ENCODE measurements at regions not wholly inside any gene's neighbourhood (a gene's known extent, or its start where the extent isn't known, plus 50 kb on each side); places are given as distances from the start of the nearest gene placed in this dataset.

GRCh38 chr20:12641619-12642018, 367.2 kb upstream of the SPTLC3 start:
- in situ Hi-C loops (cut with MboI; ENCODE audit: low pct_unique_long_range_greater_than_20kb in 2 of 9, low sequenced_read_pairs in 9 of 9, unreplicated experiment in 9 of 9) = no loop called here
- WGBS, 10 experiments = 0 to 77% (median 51%) methylated on average over 1 to 4 of the region's 4 CpGs; no CpG with 5 or more reads in 1 of the 10 experiments
- Histone ChIP-seq H3K27ac (no peak overlapping the region), H3K4me1 (replicated peaks in 1 of 2) (peaks cover 0 to 24% of the 10 kb centered on the region in 2 donors), H3K4me3 (no peak overlapping the region)
- peak in 5 of 8 experiments; percentile 67 to 86 (median 75) for ATAC-seq (replicated peaks in 6 of 8)

GRCh38 chr20:12644461-12644860, 364.3 kb upstream of the SPTLC3 start:
- ATAC-seq (replicated peaks in 6 of 8) = peak in 3 of 8 experiments; percentile 32 to 76 (median 51)
- in situ Hi-C loops (cut with MboI; ENCODE audit: low pct_unique_long_range_greater_than_20kb in 2 of 9, low sequenced_read_pairs in 9 of 9, unreplicated experiment in 9 of 9) = no loop called here
- Histone ChIP-seq H3K4me1 (replicated peaks in 1 of 2) (peaks cover 0 to 21% of the 10 kb centered on the region in 2 donors), H3K4me3 (no peak overlapping the region), H3K27ac (no peak overlapping the region)
- WGBS, 10 experiments = 0 to 100% (median 67%) methylated on average over 1 to 2 of the region's 2 CpGs; no CpG with 5 or more reads in 2 of the 10 experiments

- ATAC-seq (replicated peaks in 6 of 8) = no peak
- 0 to 100% (median 83%) methylated on average over 1 to 2 of the region's 2 CpGs; no CpG with 5 or more reads in 1 of the 10 experiments for WGBS, 10 experiments
- no peak overlapping the region for H3K27ac ChIP-seq
- in situ Hi-C loops (cut with MboI; ENCODE audit: low pct_unique_long_range_greater_than_20kb in 2 of 9, low sequenced_read_pairs in 9 of 9, unreplicated experiment in 9 of 9) = no loop called here
- H3K4me1 ChIP-seq (replicated peaks in 1 of 2) = peaks cover 0 to 11% of the 10 kb centered on the region in 2 donors
- H3K4me3 ChIP-seq = no peak overlapping the region
Measured at GRCh38 chr20:12649234-12649633, 359.5 kb upstream of the SPTLC3 start.

- H3K4me1 ChIP-seq (replicated peaks in 1 of 2) = no peaks in the 10 kb centered on the region
- in situ Hi-C loops (cut with MboI; ENCODE audit: low pct_unique_long_range_greater_than_20kb in 2 of 9, low sequenced_read_pairs in 9 of 9, unreplicated experiment in 9 of 9) = no loop called here
- H3K27ac ChIP-seq = no peak overlapping the region
- ATAC-seq (replicated peaks in 6 of 8) = no peak
- H3K4me3 ChIP-seq = no peak overlapping the region
Measured at GRCh38 chr20:12653642-12654041, 355.1 kb upstream of the SPTLC3 start.

GRCh38 chr20:12659942-12660341, 348.8 kb upstream of the SPTLC3 start:
- Histone ChIP-seq H3K4me1 (replicated peaks in 1 of 2) (no peaks in the 10 kb centered on the region), H3K4me3 (no peak overlapping the region), H3K27ac (no peak overlapping the region)
- in situ Hi-C loops (cut with MboI; ENCODE audit: low pct_unique_long_range_greater_than_20kb in 2 of 9, low sequenced_read_pairs in 9 of 9, unreplicated experiment in 9 of 9) = no loop called here
- WGBS, 10 experiments = 0 to 86% (median 0%) methylated on average over 1 of the region's 1 CpG; no CpG with 5 or more reads in 5 of the 10 experiments
- ATAC-seq (replicated peaks in 6 of 8) = peak in 3 of 8 experiments; percentile 33 to 53 (median 42)

- 6 to 55% (median 47%) methylated on average over 1 to 2 of the region's 2 CpGs; no CpG with 5 or more reads in 5 of the 10 experiments for WGBS, 10 experiments
- Histone ChIP-seq H3K4me1 (replicated peaks in 1 of 2) (no peaks in the 10 kb centered on the region), H3K27ac (no peak overlapping the region), H3K4me3 (no peak overlapping the region)
- no peak for ATAC-seq (replicated peaks in 6 of 8)
- in situ Hi-C loops (cut with MboI; ENCODE audit: low pct_unique_long_range_greater_than_20kb in 2 of 9, low sequenced_read_pairs in 9 of 9, unreplicated experiment in 9 of 9) = no loop called here
Measured at GRCh38 chr20:12660918-12661317, 347.9 kb upstream of the SPTLC3 start.

- no peak overlapping the region for H3K27ac ChIP-seq
- H3K4me3 ChIP-seq = no peak overlapping the region
- in situ Hi-C loops (cut with MboI; ENCODE audit: low pct_unique_long_range_greater_than_20kb in 2 of 9, low sequenced_read_pairs in 9 of 9, unreplicated experiment in 9 of 9) = no loop called here
- no peaks in the 10 kb centered on the region for H3K4me1 ChIP-seq (replicated peaks in 1 of 2)
- no peak for ATAC-seq (replicated peaks in 6 of 8)
- 0 to 86% (median 60%) methylated on average over 1 of the region's 1 CpG; no CpG with 5 or more reads in 5 of the 10 experiments for WGBS, 10 experiments
Measured at GRCh38 chr20:12670301-12670700, 338.5 kb upstream of the SPTLC3 start.

GRCh38 chr20:12673352-12673751, 335.4 kb upstream of the SPTLC3 start:
- 0 to 94% (median 69%) methylated on average over 2 to 5 of the region's 5 CpGs for WGBS, 10 experiments
- no peaks in the 10 kb centered on the region for H3K4me1 ChIP-seq (replicated peaks in 1 of 2)
- in situ Hi-C loops (cut with MboI; ENCODE audit: low pct_unique_long_range_greater_than_20kb in 2 of 9, low sequenced_read_pairs in 9 of 9, unreplicated experiment in 9 of 9) = no loop called here
- H3K4me3 ChIP-seq = no peak overlapping the region
- H3K27ac ChIP-seq = no peak overlapping the region
- ATAC-seq (replicated peaks in 6 of 8) = no peak

- Histone ChIP-seq H3K4me1 (replicated peaks in 1 of 2) (no peaks in the 10 kb centered on the region), H3K4me3 (no peak overlapping the region), H3K27ac (no peak overlapping the region)
- WGBS, 10 experiments = 0 to 100% (median 57%) methylated on average over 1 of the region's 1 CpG; no CpG with 5 or more reads in 1 of the 10 experiments
- no peak for ATAC-seq (replicated peaks in 6 of 8)
- in situ Hi-C loops (cut with MboI; ENCODE audit: low pct_unique_long_range_greater_than_20kb in 2 of 9, low sequenced_read_pairs in 9 of 9, unreplicated experiment in 9 of 9) = no loop called here
Measured at GRCh38 chr20:12677925-12678324, 330.8 kb upstream of the SPTLC3 start.

- peak in 3 of 8 experiments; percentile 45 to 81 (median 66) for ATAC-seq (replicated peaks in 6 of 8)
- Histone ChIP-seq H3K27ac (no peak overlapping the region), H3K4me3 (no peak overlapping the region), H3K4me1 (replicated peaks in 1 of 2) (no peaks in the 10 kb centered on the region)
- in situ Hi-C loops (cut with MboI; ENCODE audit: low pct_unique_long_range_greater_than_20kb in 2 of 9, low sequenced_read_pairs in 9 of 9, unreplicated experiment in 9 of 9) = no loop called here
- WGBS, 10 experiments = 0 to 100% (median 53%) methylated on average over 1 of the region's 1 CpG; no CpG with 5 or more reads in 2 of the 10 experiments
Measured at GRCh38 chr20:12679447-12679846, 329.3 kb upstream of the SPTLC3 start.

- H3K4me3 ChIP-seq = no peak overlapping the region
- H3K27ac ChIP-seq = no peak overlapping the region
- ATAC-seq (replicated peaks in 6 of 8) = no peak
- in situ Hi-C loops (cut with MboI; ENCODE audit: low pct_unique_long_range_greater_than_20kb in 2 of 9, low sequenced_read_pairs in 9 of 9, unreplicated experiment in 9 of 9) = no loop called here
- no peaks in the 10 kb centered on the region for H3K4me1 ChIP-seq (replicated peaks in 1 of 2)
Measured at GRCh38 chr20:12682613-12683012, 326.2 kb upstream of the SPTLC3 start.

- Histone ChIP-seq H3K27ac (no peak overlapping the region), H3K4me3 (no peak overlapping the region), H3K4me1 (replicated peaks in 1 of 2) (no peaks in the 10 kb centered on the region)
- no peak for ATAC-seq (replicated peaks in 6 of 8)
- in situ Hi-C loops (cut with MboI; ENCODE audit: low pct_unique_long_range_greater_than_20kb in 2 of 9, low sequenced_read_pairs in 9 of 9, unreplicated experiment in 9 of 9) = no loop called here
- WGBS, 10 experiments = 13 to 100% (median 61%) methylated on average over 1 to 4 of the region's 4 CpGs
Measured at GRCh38 chr20:12687476-12687875, 321.3 kb upstream of the SPTLC3 start.

- 0 to 94% (median 73%) methylated on average over 1 to 2 of the region's 3 CpGs; no CpG with 5 or more reads in 4 of the 10 experiments for WGBS, 10 experiments
- Histone ChIP-seq H3K27ac (no peak overlapping the region), H3K4me1 (replicated peaks in 1 of 2) (peaks cover 0 to 4% of the 10 kb centered on the region in 2 donors), H3K4me3 (no peak overlapping the region)
- in situ Hi-C loops (cut with MboI; ENCODE audit: low pct_unique_long_range_greater_than_20kb in 2 of 9, low sequenced_read_pairs in 9 of 9, unreplicated experiment in 9 of 9) = no loop called here
- no peak for ATAC-seq (replicated peaks in 6 of 8)
Measured at GRCh38 chr20:12695937-12696336, 312.8 kb upstream of the SPTLC3 start.

- H3K4me3 ChIP-seq = no peak overlapping the region
- 14 to 100% (median 95%) methylated on average over 1 to 2 of the region's 2 CpGs; no CpG with 5 or more reads in 4 of the 10 experiments for WGBS, 10 experiments
- no peak overlapping the region for H3K27ac ChIP-seq
- peaks cover 0 to 4% of the 10 kb centered on the region in 2 donors for H3K4me1 ChIP-seq (replicated peaks in 1 of 2)
- no peak for ATAC-seq (replicated peaks in 6 of 8)
- in situ Hi-C loops (cut with MboI; ENCODE audit: low pct_unique_long_range_greater_than_20kb in 2 of 9, low sequenced_read_pairs in 9 of 9, unreplicated experiment in 9 of 9) = no loop called here
Measured at GRCh38 chr20:12698817-12699216, 310.0 kb upstream of the SPTLC3 start.
